ENCODE measurements at regions not wholly inside any gene's neighbourhood (a gene's known extent, or its start where the extent isn't known, plus 50 kb on each side); places are given as distances from the start of the nearest gene placed in this dataset.

DNA sequence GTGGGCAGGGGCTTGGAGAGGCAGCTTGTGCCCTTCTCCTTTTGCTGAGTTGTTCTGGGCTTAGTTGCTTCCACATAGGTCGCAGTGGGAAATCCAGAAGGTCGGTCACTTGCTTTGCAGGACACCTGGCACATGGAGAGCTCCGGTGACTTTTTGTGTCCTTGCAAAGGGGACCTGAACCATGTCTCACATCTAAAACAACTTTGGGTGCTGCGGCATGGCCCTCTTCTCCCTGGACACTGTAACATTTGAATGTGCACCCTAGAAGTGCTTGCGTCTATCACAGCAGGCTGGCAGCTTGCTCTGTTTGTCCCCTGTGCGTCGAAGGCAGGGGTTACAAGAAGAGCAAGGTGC is 189.9 kb upstream of the TWIST2 start:
- Histone ChIP-seq H3K27me3 (no peaks in the 10 kb centered on the region), H3K36me3 (no peaks in the 10 kb centered on the region), H3K4me3 (no peak overlapping the region), H3K27ac (no peak overlapping the region), H3K9me3 (peaks cover 0 to 17% (median 1%) of the 10 kb centered on the region in 4 donors), H3K4me1 (peaks cover 0 to 19% (median 3%) of the 10 kb centered on the region in 4 donors)
- TF ChIP-seq EP300 (IDR thresholded peaks at IDR 0.05) (no peak), POLR2A (IDR thresholded peaks at IDR 0.05) (no peak)
- TF ChIP-seq, protein P1, sequence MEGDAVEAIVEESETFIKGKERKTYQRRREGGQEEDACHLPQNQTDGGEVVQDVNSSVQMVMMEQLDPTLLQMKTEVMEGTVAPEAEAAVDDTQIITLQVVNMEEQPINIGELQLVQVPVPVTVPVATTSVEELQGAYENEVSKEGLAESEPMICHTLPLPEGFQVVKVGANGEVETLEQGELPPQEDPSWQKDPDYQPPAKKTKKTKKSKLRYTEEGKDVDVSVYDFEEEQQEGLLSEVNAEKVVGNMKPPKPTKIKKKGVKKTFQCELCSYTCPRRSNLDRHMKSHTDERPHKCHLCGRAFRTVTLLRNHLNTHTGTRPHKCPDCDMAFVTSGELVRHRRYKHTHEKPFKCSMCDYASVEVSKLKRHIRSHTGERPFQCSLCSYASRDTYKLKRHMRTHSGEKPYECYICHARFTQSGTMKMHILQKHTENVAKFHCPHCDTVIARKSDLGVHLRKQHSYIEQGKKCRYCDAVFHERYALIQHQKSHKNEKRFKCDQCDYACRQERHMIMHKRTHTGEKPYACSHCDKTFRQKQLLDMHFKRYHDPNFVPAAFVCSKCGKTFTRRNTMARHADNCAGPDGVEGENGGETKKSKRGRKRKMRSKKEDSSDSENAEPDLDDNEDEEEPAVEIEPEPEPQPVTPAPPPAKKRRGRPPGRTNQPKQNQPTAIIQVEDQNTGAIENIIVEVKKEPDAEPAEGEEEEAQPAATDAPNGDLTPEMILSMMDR (IDR thresholded peaks at IDR 0.05) = no peak
- no peak for DNase-seq (ENCODE audit: low spot score in 2 of 2)
- 83 to 96% methylated on average over 7 of the region's 7 CpGs for WGBS, 2 donors

DNA sequence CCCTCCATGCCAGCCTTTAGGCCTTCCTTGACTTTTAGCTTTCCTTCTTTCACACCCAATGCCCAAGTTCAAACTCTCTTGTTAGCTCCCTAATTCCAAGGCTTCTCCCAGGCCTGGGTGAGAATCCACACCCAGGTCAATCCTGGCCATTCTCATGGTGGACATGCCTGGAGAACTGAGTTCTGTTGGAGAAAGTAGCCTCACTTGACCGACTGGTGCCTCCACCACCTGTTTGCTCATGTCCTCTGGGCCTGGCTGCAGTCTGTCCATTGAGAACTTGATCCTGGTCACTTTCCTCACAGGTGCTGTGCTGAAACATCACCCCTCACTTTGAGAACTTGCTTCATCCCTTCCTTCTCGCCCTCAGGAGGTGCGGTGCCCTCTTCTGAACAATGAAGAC is 189.1 kb upstream of the TWIST2 start:
- 66 to 68% methylated on average over 3 of the region's 3 CpGs for WGBS, 2 donors
- Histone ChIP-seq H3K4me3 (no peak overlapping the region), H3K27ac (no peak overlapping the region), H3K9me3 (peaks cover 0 to 19% (median 1%) of the 10 kb centered on the region in 4 donors), H3K27me3 (no peaks in the 10 kb centered on the region), H3K4me1 (peaks cover 0 to 19% (median 3%) of the 10 kb centered on the region in 4 donors), H3K36me3 (no peaks in the 10 kb centered on the region)
- TF ChIP-seq EP300 (IDR thresholded peaks at IDR 0.05) (no peak), POLR2A (IDR thresholded peaks at IDR 0.05) (no peak)
- TF ChIP-seq, protein P1 (IDR thresholded peaks at IDR 0.05) = no peak
- no peak for DNase-seq (ENCODE audit: low spot score in 2 of 2)

DNA sequence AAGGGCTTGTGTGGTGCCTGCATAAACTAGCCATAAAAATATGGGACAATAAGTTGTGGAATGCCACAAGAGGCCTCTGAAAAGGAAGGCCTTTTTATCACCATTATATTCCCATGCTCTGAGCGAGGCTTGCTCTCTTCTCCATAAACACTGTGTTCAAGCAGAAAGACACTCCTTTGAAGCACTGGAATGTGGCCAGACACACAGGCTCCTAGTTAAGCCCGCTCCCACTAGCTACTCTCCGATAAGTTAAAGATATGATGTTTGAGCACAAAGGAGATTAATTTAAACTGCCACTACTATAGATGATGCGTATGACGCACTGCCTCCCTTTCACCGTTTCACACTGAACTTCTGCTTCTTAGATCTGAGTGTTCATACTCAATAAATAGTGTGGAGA is 188.7 kb upstream of the TWIST2 start:
- Histone ChIP-seq H3K4me1 (peaks cover 0 to 19% (median 3%) of the 10 kb centered on the region in 4 donors), H3K36me3 (no peaks in the 10 kb centered on the region), H3K9me3 (peaks cover 0 to 23% (median 1%) of the 10 kb centered on the region in 4 donors), H3K4me3 (no peak overlapping the region), H3K27ac (no peak overlapping the region), H3K27me3 (no peaks in the 10 kb centered on the region)
- no peak for DNase-seq (ENCODE audit: low spot score in 2 of 2)
- no peak for TF ChIP-seq POLR2A (IDR thresholded peaks at IDR 0.05)
- TF ChIP-seq, protein P1 (IDR thresholded peaks at IDR 0.05) = no peak
- no peak for TF ChIP-seq EP300 (IDR thresholded peaks at IDR 0.05)
- WGBS, 2 donors = 64 to 65% methylated on average over 6 of the region's 6 CpGs

DNA sequence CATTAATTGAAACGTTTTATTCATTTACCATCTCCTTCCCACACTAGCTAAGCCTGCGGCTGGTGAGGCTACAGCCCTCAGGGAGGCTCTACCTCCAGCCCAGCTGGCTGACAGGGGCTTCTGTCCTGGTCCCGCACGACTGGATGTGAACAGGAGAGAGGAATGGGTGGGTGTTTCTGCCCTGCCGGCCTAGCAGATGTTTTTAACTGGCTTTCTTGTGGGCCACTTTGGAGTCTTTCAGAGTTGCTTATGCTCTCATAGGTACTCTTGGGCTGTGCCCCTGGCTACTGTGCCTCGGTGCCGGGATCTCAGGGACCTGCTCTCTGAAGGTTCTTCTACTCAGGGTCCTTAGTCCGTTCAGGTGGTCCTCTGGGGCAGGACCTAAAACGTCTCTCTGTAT is 184.3 kb upstream of the TWIST2 start:
- 58 to 79% methylated on average over 9 of the region's 9 CpGs for WGBS, 2 donors
- Histone ChIP-seq H3K4me3 (no peak overlapping the region), H3K9me3 (peaks cover 0 to 33% (median 1%) of the 10 kb centered on the region in 4 donors), H3K4me1 (no peaks in the 10 kb centered on the region), H3K36me3 (no peaks in the 10 kb centered on the region), H3K27me3 (no peaks in the 10 kb centered on the region), H3K27ac (no peak overlapping the region)
- no peak for DNase-seq (ENCODE audit: low spot score in 2 of 2)
- TF ChIP-seq POLR2A (IDR thresholded peaks at IDR 0.05) (no peak), EP300 (IDR thresholded peaks at IDR 0.05) (no peak)
- TF ChIP-seq, protein P1 (IDR thresholded peaks at IDR 0.05) = no peak

DNA sequence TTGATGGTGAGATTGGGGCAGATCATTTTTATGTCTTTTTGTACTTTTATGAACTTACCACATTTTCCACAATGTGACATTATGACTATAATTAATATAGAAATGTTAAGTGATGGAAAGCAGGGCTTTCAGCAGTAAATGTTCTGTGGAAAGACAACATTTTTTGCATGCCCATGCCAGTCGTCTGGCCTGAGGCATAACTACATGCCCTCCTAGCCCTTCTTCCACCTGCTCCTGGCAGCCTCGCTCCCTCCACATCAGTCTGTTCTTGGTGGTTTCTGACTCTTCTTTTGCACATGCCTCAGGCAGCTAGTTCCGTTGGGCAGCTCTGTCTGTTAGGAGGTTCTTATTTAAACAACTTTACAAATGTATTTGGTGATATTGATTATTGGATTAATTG is 182.0 kb upstream of the TWIST2 start:
- WGBS, 2 donors = 64 to 71% methylated on average over 3 of the region's 3 CpGs
- TF ChIP-seq POLR2A (IDR thresholded peaks at IDR 0.05) (no peak), EP300 (IDR thresholded peaks at IDR 0.05) (no peak)
- TF ChIP-seq, protein P1 (IDR thresholded peaks at IDR 0.05) = no peak
- Histone ChIP-seq H3K27ac (no peak overlapping the region), H3K9me3 (peaks cover 0 to 46% (median 0%) of the 10 kb centered on the region in 4 donors), H3K27me3 (no peaks in the 10 kb centered on the region), H3K4me1 (no peaks in the 10 kb centered on the region), H3K36me3 (no peaks in the 10 kb centered on the region), H3K4me3 (no peak overlapping the region)
- no peak for DNase-seq (ENCODE audit: low spot score in 2 of 2)

Data from tibial nerve (tissue), 4 donors.